ENCODE measurements at regions not wholly inside any gene's neighbourhood (a gene's known extent, or its start where the extent isn't known, plus 50 kb on each side); places are given as distances from the start of the nearest gene placed in this dataset.

GRCh38 chr6:4580361-4580760 lies 195.8 kb upstream of the CDYL start:
- no peak overlapping the region for H3K4me3 ChIP-seq (ENCODE audit: low read length)
- H3K9me3 ChIP-seq (ENCODE audit: insufficient read depth, low read depth, low read length): no peaks in the 10 kb centered on the region
- H3K9ac ChIP-seq (ENCODE audit: low read depth, low read length): no peak overlapping the region
- H3K27ac ChIP-seq (ENCODE audit: low read length): no peak overlapping the region
- H3K36me3 ChIP-seq (ENCODE audit: insufficient read depth, low read depth, low read length): no peaks in the 10 kb centered on the region
- no peaks in the 10 kb centered on the region for H3K4me1 ChIP-seq (ENCODE audit: insufficient read depth, low read length)
- no peaks in the 10 kb centered on the region for H3K27me3 ChIP-seq (ENCODE audit: insufficient read depth, low read length)

- Histone ChIP-seq H3K9ac (ENCODE audit: low read depth, low read length) (no peak overlapping the region), H3K27me3 (ENCODE audit: insufficient read depth, low read length) (no peaks in the 10 kb centered on the region), H3K4me3 (ENCODE audit: low read length) (no peak overlapping the region), H3K4me1 (ENCODE audit: insufficient read depth, low read length) (no peaks in the 10 kb centered on the region), H3K9me3 (ENCODE audit: insufficient read depth, low read depth, low read length) (no peaks in the 10 kb centered on the region), H3K27ac (ENCODE audit: low read length) (no peak overlapping the region), H3K36me3 (ENCODE audit: insufficient read depth, low read depth, low read length) (no peaks in the 10 kb centered on the region)
Observed at GRCh38 chr6:4577406-4577805, 198.8 kb upstream of the CDYL start.

GRCh38 chr6:4575714-4576113 lies 200.5 kb upstream of the CDYL start:
- H3K36me3 ChIP-seq (ENCODE audit: insufficient read depth, low read depth, low read length): no peaks in the 10 kb centered on the region
- no peak overlapping the region for H3K9ac ChIP-seq (ENCODE audit: low read depth, low read length)
- H3K27ac ChIP-seq (ENCODE audit: low read length): no peak overlapping the region
- no peaks in the 10 kb centered on the region for H3K27me3 ChIP-seq (ENCODE audit: insufficient read depth, low read length)
- no peaks in the 10 kb centered on the region for H3K4me1 ChIP-seq (ENCODE audit: insufficient read depth, low read length)
- peaks cover 15% of the 10 kb centered on the region; the same call in 1 of the 2 replicates for H3K9me3 ChIP-seq (ENCODE audit: insufficient read depth, low read depth, low read length)
- no peak overlapping the region for H3K4me3 ChIP-seq (ENCODE audit: low read length)

- no peaks in the 10 kb centered on the region for H3K27me3 ChIP-seq (ENCODE audit: insufficient read depth, low read length)
- no peaks in the 10 kb centered on the region for H3K4me1 ChIP-seq (ENCODE audit: insufficient read depth, low read length)
- no peak overlapping the region for H3K4me3 ChIP-seq (ENCODE audit: low read length)
- no peak overlapping the region for H3K9ac ChIP-seq (ENCODE audit: low read depth, low read length)
- no peak overlapping the region for H3K27ac ChIP-seq (ENCODE audit: low read length)
- H3K36me3 ChIP-seq (ENCODE audit: insufficient read depth, low read depth, low read length): no peaks in the 10 kb centered on the region
- H3K9me3 ChIP-seq (ENCODE audit: insufficient read depth, low read depth, low read length): peaks cover 15% of the 10 kb centered on the region; the same call in 1 of the 2 replicates
Observed at GRCh38 chr6:4574007-4574406, 202.2 kb upstream of the CDYL start.

GRCh38 chr6:4571011-4571410 lies 205.2 kb upstream of the CDYL start:
- Histone ChIP-seq H3K4me1 (ENCODE audit: insufficient read depth, low read length) (no peaks in the 10 kb centered on the region), H3K27me3 (ENCODE audit: insufficient read depth, low read length) (no peaks in the 10 kb centered on the region), H3K4me3 (ENCODE audit: low read length) (no peak overlapping the region)

GRCh38 chr6:4568138-4568537 lies 208.1 kb upstream of the CDYL start:
- no peak overlapping the region for H3K9ac ChIP-seq (ENCODE audit: low read depth, low read length)
- H3K4me3 ChIP-seq (ENCODE audit: low read length): no peak overlapping the region
- peaks cover 15% of the 10 kb centered on the region; the same call in 1 of the 2 replicates for H3K9me3 ChIP-seq (ENCODE audit: insufficient read depth, low read depth, low read length)
- H3K27ac ChIP-seq (ENCODE audit: low read length): no peak overlapping the region
- no peaks in the 10 kb centered on the region for H3K27me3 ChIP-seq (ENCODE audit: insufficient read depth, low read length)
- H3K4me1 ChIP-seq (ENCODE audit: insufficient read depth, low read length): no peaks in the 10 kb centered on the region
- no peaks in the 10 kb centered on the region for H3K36me3 ChIP-seq (ENCODE audit: insufficient read depth, low read depth, low read length)

More at GRCh38 chr6:4571011-4571410, 205.2 kb upstream of the CDYL start:
- no peak overlapping the region for H3K27ac ChIP-seq (ENCODE audit: low read length)
- H3K9ac ChIP-seq (ENCODE audit: low read depth, low read length): no peak overlapping the region
- peaks cover 15% of the 10 kb centered on the region; the same call in 1 of the 2 replicates for H3K9me3 ChIP-seq (ENCODE audit: insufficient read depth, low read depth, low read length)
- H3K36me3 ChIP-seq (ENCODE audit: insufficient read depth, low read depth, low read length): no peaks in the 10 kb centered on the region

- H3K4me3 ChIP-seq (ENCODE audit: low read length): no peak overlapping the region
- no peaks in the 10 kb centered on the region for H3K27me3 ChIP-seq (ENCODE audit: insufficient read depth, low read length)
- H3K4me1 ChIP-seq (ENCODE audit: insufficient read depth, low read length): no peaks in the 10 kb centered on the region
- no peak overlapping the region for H3K27ac ChIP-seq (ENCODE audit: low read length)
- no peaks in the 10 kb centered on the region for H3K36me3 ChIP-seq (ENCODE audit: insufficient read depth, low read depth, low read length)
- H3K9ac ChIP-seq (ENCODE audit: low read depth, low read length): no peak overlapping the region
- H3K9me3 ChIP-seq (ENCODE audit: insufficient read depth, low read depth, low read length): peaks cover 15% of the 10 kb centered on the region; the same call in 1 of the 2 replicates
Observed at GRCh38 chr6:4567141-4567540, 209.1 kb upstream of the CDYL start.

- no peak overlapping the region for H3K27ac ChIP-seq (ENCODE audit: low read length)
- H3K27me3 ChIP-seq (ENCODE audit: insufficient read depth, low read length): no peaks in the 10 kb centered on the region
- H3K4me1 ChIP-seq (ENCODE audit: insufficient read depth, low read length): no peaks in the 10 kb centered on the region
- H3K36me3 ChIP-seq (ENCODE audit: insufficient read depth, low read depth, low read length): no peaks in the 10 kb centered on the region
- no peaks in the 10 kb centered on the region for H3K9me3 ChIP-seq (ENCODE audit: insufficient read depth, low read depth, low read length)
- H3K4me3 ChIP-seq (ENCODE audit: low read length): no peak overlapping the region
- no peak overlapping the region for H3K9ac ChIP-seq (ENCODE audit: low read depth, low read length)
Observed at GRCh38 chr6:4565301-4566250, 210.6 kb upstream of the CDYL start.

GRCh38 chr6:4564801-4565271 lies 211.4 kb upstream of the CDYL start:
- Histone ChIP-seq H3K27ac (ENCODE audit: low read length) (no peak overlapping the region), H3K9ac (ENCODE audit: low read depth, low read length) (no peak overlapping the region), H3K4me1 (ENCODE audit: insufficient read depth, low read length) (no peaks in the 10 kb centered on the region), H3K27me3 (ENCODE audit: insufficient read depth, low read length) (no peaks in the 10 kb centered on the region), H3K4me3 (ENCODE audit: low read length) (no peak overlapping the region), H3K9me3 (ENCODE audit: insufficient read depth, low read depth, low read length) (no peaks in the 10 kb centered on the region), H3K36me3 (ENCODE audit: insufficient read depth, low read depth, low read length) (no peaks in the 10 kb centered on the region)

GRCh38 chr6:4563877-4564276 lies 212.3 kb upstream of the CDYL start:
- Histone ChIP-seq H3K9me3 (ENCODE audit: insufficient read depth, low read depth, low read length) (no peaks in the 10 kb centered on the region), H3K36me3 (ENCODE audit: insufficient read depth, low read depth, low read length) (no peaks in the 10 kb centered on the region), H3K4me1 (ENCODE audit: insufficient read depth, low read length) (no peaks in the 10 kb centered on the region), H3K27ac (ENCODE audit: low read length) (no peak overlapping the region), H3K9ac (ENCODE audit: low read depth, low read length) (no peak overlapping the region), H3K4me3 (ENCODE audit: low read length) (no peak overlapping the region), H3K27me3 (ENCODE audit: insufficient read depth, low read length) (no peaks in the 10 kb centered on the region)

GRCh38 chr6:4563156-4563555 lies 213.0 kb upstream of the CDYL start:
- H3K27ac ChIP-seq (ENCODE audit: low read length): no peak overlapping the region

GRCh38 chr6:4561773-4562400 lies 214.3 kb upstream of the CDYL start:
- no peak overlapping the region for H3K4me3 ChIP-seq (ENCODE audit: low read length)
- no peak overlapping the region for H3K9ac ChIP-seq (ENCODE audit: low read depth, low read length)
- no peak overlapping the region for H3K27ac ChIP-seq (ENCODE audit: low read length)
- no peaks in the 10 kb centered on the region for H3K36me3 ChIP-seq (ENCODE audit: insufficient read depth, low read depth, low read length)
- H3K9me3 ChIP-seq (ENCODE audit: insufficient read depth, low read depth, low read length): no peaks in the 10 kb centered on the region
- H3K27me3 ChIP-seq (ENCODE audit: insufficient read depth, low read length): no peaks in the 10 kb centered on the region
- H3K4me1 ChIP-seq (ENCODE audit: insufficient read depth, low read length): no peaks in the 10 kb centered on the region

More at GRCh38 chr6:4563156-4563555, 213.0 kb upstream of the CDYL start:
- no peak overlapping the region for H3K4me3 ChIP-seq (ENCODE audit: low read length)
- no peaks in the 10 kb centered on the region for H3K9me3 ChIP-seq (ENCODE audit: insufficient read depth, low read depth, low read length)
- no peaks in the 10 kb centered on the region for H3K4me1 ChIP-seq (ENCODE audit: insufficient read depth, low read length)
- no peaks in the 10 kb centered on the region for H3K27me3 ChIP-seq (ENCODE audit: insufficient read depth, low read length)
- H3K36me3 ChIP-seq (ENCODE audit: insufficient read depth, low read depth, low read length): no peaks in the 10 kb centered on the region
- no peak overlapping the region for H3K9ac ChIP-seq (ENCODE audit: low read depth, low read length)

Measured in iPS-20b (cell line).